C4-2B (cell line): ENCODE measurements at regions not wholly inside any gene's neighbourhood (a gene's known extent, or its start where the extent isn't known, plus 50 kb on each side); places are given as distances from the start of the nearest gene placed in this dataset.

Experiments
- ZFX ChIP-seq: fragments of 450-650 bp; IDR thresholded peaks from 2 replicates; pipeline ENCODE4 v1.6.1; 2017
- TF ChIP-seq, protein P1 (sequence below): fragments of 450-650 bp; conservative IDR thresholded peaks from 2 replicates; pipeline ENCODE4 v1.5.1; 2017; ENCODE audit warnings: mild to moderate bottlenecking

DNA sequence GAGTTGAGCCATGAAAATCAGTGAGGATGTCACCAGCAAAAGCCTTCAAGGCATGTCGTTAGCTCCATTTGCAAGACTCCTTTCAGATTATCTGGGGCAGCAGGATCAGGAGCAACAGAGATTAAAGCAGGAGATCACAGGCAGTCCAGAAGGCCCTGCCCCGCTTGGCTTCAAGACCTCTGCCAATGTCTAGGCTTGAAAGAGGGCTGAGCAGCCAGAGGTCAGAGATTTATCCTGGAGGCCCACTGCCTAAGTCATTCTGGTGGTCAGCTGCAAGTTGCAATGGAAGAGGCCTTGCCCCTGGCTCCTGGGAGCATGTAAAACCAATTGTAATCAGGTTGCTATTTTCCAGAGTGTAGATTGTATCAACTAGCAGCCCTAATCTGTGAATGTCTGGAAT is 416.5 kb downstream of the BCL11A start:
- TF ChIP-seq, protein P1, sequence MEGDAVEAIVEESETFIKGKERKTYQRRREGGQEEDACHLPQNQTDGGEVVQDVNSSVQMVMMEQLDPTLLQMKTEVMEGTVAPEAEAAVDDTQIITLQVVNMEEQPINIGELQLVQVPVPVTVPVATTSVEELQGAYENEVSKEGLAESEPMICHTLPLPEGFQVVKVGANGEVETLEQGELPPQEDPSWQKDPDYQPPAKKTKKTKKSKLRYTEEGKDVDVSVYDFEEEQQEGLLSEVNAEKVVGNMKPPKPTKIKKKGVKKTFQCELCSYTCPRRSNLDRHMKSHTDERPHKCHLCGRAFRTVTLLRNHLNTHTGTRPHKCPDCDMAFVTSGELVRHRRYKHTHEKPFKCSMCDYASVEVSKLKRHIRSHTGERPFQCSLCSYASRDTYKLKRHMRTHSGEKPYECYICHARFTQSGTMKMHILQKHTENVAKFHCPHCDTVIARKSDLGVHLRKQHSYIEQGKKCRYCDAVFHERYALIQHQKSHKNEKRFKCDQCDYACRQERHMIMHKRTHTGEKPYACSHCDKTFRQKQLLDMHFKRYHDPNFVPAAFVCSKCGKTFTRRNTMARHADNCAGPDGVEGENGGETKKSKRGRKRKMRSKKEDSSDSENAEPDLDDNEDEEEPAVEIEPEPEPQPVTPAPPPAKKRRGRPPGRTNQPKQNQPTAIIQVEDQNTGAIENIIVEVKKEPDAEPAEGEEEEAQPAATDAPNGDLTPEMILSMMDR, result no peak
- no peak for TF ChIP-seq ZFX
